H9 (cell line): ENCODE measurements at regions not wholly inside any gene's neighbourhood (a gene's known extent, or its start where the extent isn't known, plus 50 kb on each side); places are given as distances from the start of the nearest gene placed in this dataset.

Experiments
- DNase-seq: peaks from one replicate; pipeline ENCODE4 v3.0.0-alpha.2; 2017
- H2AFZ ChIP-seq: one replicate; pipeline ENCODE4 v1.6.1; 2013; ENCODE audit warnings: mild to moderate bottlenecking, low read length, control low read depth, moderate library complexity
- H2AK5ac ChIP-seq: 2 replicates; pipeline ENCODE4 v1.6.1; 2013; ENCODE audit warnings: low read length, control low read depth, mixed read lengths; ENCODE audit not compliant: insufficient read length
- H2BK120ac ChIP-seq: one replicate; pipeline ENCODE4 v1.6.1; 2013; ENCODE audit warnings: low read depth, mild to moderate bottlenecking, low read length, control low read depth, inconsistent platforms; ENCODE audit not compliant: poor library complexity, severe bottlenecking
- H2BK12ac ChIP-seq: 2 replicates; pipeline ENCODE4 v1.6.1; 2013; ENCODE audit warnings: low read length, control low read depth, mixed read lengths, low read depth; ENCODE audit not compliant: insufficient read length
- H2BK15ac ChIP-seq: 2 replicates; pipeline ENCODE4 v1.6.1; 2013; ENCODE audit warnings: low read depth, low read length, control low read depth
- H2BK20ac ChIP-seq: one replicate; pipeline ENCODE4 v1.6.1; 2013; ENCODE audit warnings: low read depth, mild to moderate bottlenecking, low read length, control low read depth, inconsistent platforms; ENCODE audit not compliant: poor library complexity, severe bottlenecking
- H2BK5ac ChIP-seq: 2 replicates; pipeline ENCODE4 v1.6.1; 2013; ENCODE audit warnings: low read length, control low read depth, mixed read lengths; ENCODE audit not compliant: insufficient read length
- H3K14ac ChIP-seq: 2 replicates; pipeline ENCODE4 v1.6.1; 2013; ENCODE audit warnings: low read length, control low read depth; ENCODE audit not compliant: insufficient read depth
- H3K18ac ChIP-seq: 2 replicates; pipeline ENCODE4 v1.6.1; 2013; ENCODE audit warnings: low read depth, mild to moderate bottlenecking, mixed read lengths, low read length, control low read depth; ENCODE audit not compliant: insufficient read length
- H3K23ac ChIP-seq: 2 replicates; pipeline ENCODE4 v1.6.1; 2013; ENCODE audit warnings: low read length, control low read depth, mixed read lengths, low read depth; ENCODE audit not compliant: insufficient read length
- H3K23me2 ChIP-seq: 2 replicates; pipeline ENCODE4 v1.6.1; 2013; ENCODE audit warnings: low read depth, mild to moderate bottlenecking, mixed read lengths, low read length, control low read depth; ENCODE audit not compliant: insufficient read length, poor library complexity, severe bottlenecking
- H3K27ac ChIP-seq: 2 replicates; pipeline ENCODE4 v1.5.1; 2013; ENCODE audit warnings: low read length, control low read depth, mixed read lengths, low read depth; ENCODE audit not compliant: insufficient read length
- H3K27me3 ChIP-seq: 2 replicates; pipeline ENCODE4 v1.6.1; 2013; ENCODE audit warnings: low read length, control low read depth, inconsistent platforms; ENCODE audit not compliant: insufficient read depth
- H3K4ac ChIP-seq: 2 replicates; pipeline ENCODE4 v1.6.1; 2013; ENCODE audit warnings: low read depth, mild to moderate bottlenecking, control low read depth, inconsistent platforms, low read length, moderate library complexity
- H3K4me1 ChIP-seq: 2 replicates; pipeline ENCODE4 v1.6.1; 2013; ENCODE audit warnings: low read length, control low read depth, inconsistent platforms; ENCODE audit not compliant: insufficient read depth
- H3K4me2 ChIP-seq: 2 replicates; pipeline ENCODE4 v1.6.1; 2013; ENCODE audit warnings: low read length, control low read depth, mixed read lengths; ENCODE audit not compliant: insufficient read length, insufficient read depth
- H3K56ac ChIP-seq: 2 replicates; pipeline ENCODE4 v1.6.1; 2013; ENCODE audit warnings: low read depth, mild to moderate bottlenecking, mixed read lengths, low read length, control low read depth; ENCODE audit not compliant: insufficient read length
- H3K79me1 ChIP-seq: 2 replicates; pipeline ENCODE4 v1.6.1; 2013; ENCODE audit warnings: low read depth, mild to moderate bottlenecking, moderate library complexity, low read length, control low read depth, inconsistent platforms; ENCODE audit not compliant: insufficient read depth, poor library complexity, severe bottlenecking
- H3K79me2 ChIP-seq: 2 replicates; pipeline ENCODE4 v1.6.1; 2013; ENCODE audit warnings: low read length, control low read depth, inconsistent platforms; ENCODE audit not compliant: insufficient read depth
- H3K9ac ChIP-seq: 2 replicates; pipeline ENCODE4 v1.6.1; 2013; ENCODE audit warnings: low read length, control low read depth, mixed read lengths; ENCODE audit not compliant: insufficient read length; ENCODE audit errors: extremely low read depth
- H3K9me3 ChIP-seq: one replicate; pipeline ENCODE4 v1.6.1; 2013; ENCODE audit warnings: low read depth, low read length, inconsistent platforms; ENCODE audit not compliant: control insufficient read depth
- H3T11ph ChIP-seq: one replicate; pipeline ENCODE4 v1.6.1; 2013; ENCODE audit warnings: mild to moderate bottlenecking, low read length, control low read depth, inconsistent platforms
- H4K20me1 ChIP-seq: one replicate; pipeline ENCODE4 v1.6.1; 2013; ENCODE audit not compliant: control insufficient read depth, insufficient read length, insufficient read depth
- H4K5ac ChIP-seq: 2 replicates; pipeline ENCODE4 v1.6.1; 2013; ENCODE audit warnings: low read depth, mild to moderate bottlenecking, mixed read lengths, low read length, control low read depth; ENCODE audit not compliant: insufficient read length
- H4K8ac ChIP-seq: replicated peaks from 2 replicates; pipeline ENCODE4 v1.6.1; 2013; ENCODE audit warnings: low read length, control low read depth, mixed read lengths, low read depth; ENCODE audit not compliant: insufficient read length
- H4K91ac ChIP-seq: 2 replicates; pipeline ENCODE4 v1.6.1; 2013; ENCODE audit warnings: low read depth, mild to moderate bottlenecking, moderate library complexity, mixed read lengths, low read length, control low read depth; ENCODE audit not compliant: insufficient read length
- H3K27ac Mint-ChIP-seq, 3 experiments: 2 replicates in 2 of 3; 3 replicates in 1 of 3; pipeline ENCODE4 v1.8.0; 2020 to 2021; ENCODE audit warnings: mixed read lengths in 3 of 3, mild to moderate bottlenecking in 1 of 3, moderate library complexity in 1 of 3
- H3K27me3 Mint-ChIP-seq: 2 replicates; pipeline ENCODE4 v1.8.0; 2021; ENCODE audit warnings: low read depth, mild to moderate bottlenecking, moderate library complexity, mixed read lengths
- H3K36me3 Mint-ChIP-seq, 3 experiments: 2 replicates in 2 of 3; 3 replicates in 1 of 3; pipeline ENCODE4 v1.8.0; 2020 to 2021; ENCODE audit warnings: low read depth in 3 of 3, mixed read lengths in 3 of 3; ENCODE audit not compliant: insufficient read depth in 1 of 3
- H3K4me1 Mint-ChIP-seq, 2 experiments: 2 replicates each; pipeline ENCODE4 v1.8.0; 2020; ENCODE audit warnings: mixed read lengths in 2 of 2
- H3K4me3 Mint-ChIP-seq, 2 experiments: 2 replicates in 1 of 2; 3 replicates in 1 of 2; pipeline ENCODE4 v1.8.0; 2020 to 2021; ENCODE audit warnings: mild to moderate bottlenecking in 2 of 2, mixed read lengths in 2 of 2, moderate library complexity in 1 of 2
- H3K9me3 Mint-ChIP-seq, 2 experiments: 2 replicates in 1 of 2; 3 replicates in 1 of 2; pipeline ENCODE4 v1.8.0; 2020; ENCODE audit warnings: mild to moderate bottlenecking in 2 of 2, mixed read lengths in 2 of 2, moderate library complexity in 1 of 2
- CTCF ChIP-seq: fragments of 200-600 bp; sonication (generic); conservative IDR thresholded peaks from 3 replicates; pipeline ENCODE4 v1.8.0; 2021; ENCODE audit warnings: antibody characterized with exemption, mild to moderate bottlenecking

DNA sequence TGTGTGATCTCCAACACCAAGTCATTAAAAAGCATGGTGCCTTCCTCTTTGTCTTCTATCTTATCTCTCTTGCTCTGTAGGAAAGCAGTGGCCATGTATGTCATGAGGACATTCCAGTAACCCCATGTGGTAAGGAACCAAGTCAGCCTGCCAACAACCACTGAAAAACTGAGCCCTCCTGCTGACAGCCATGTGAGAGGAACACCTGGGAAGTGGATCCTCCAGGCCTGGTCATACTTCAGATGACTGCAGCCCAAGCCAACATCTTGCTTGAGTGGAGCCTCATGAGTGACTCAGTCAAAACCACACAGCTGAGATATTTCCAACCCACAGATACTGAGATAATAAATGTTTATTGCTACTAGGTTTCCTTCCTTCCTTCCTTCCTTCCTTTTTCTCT lies 597.3 kb downstream of the ZIC1 start:
- H2AFZ ChIP-seq, result no peak overlapping the region
- no peak overlapping the region for H3T11ph ChIP-seq
- H3K27ac Mint-ChIP-seq, result peak overlapping the region in 2 of 3 experiments; percentile 52 to 86; a peak in 4 of 7 replicates

More for the DNA sequence above, 597.3 kb downstream of the ZIC1 start:
- Histone ChIP-seq H3K18ac (no peak overlapping the region), H3K4ac (no peak overlapping the region), H2BK120ac (no peak overlapping the region), H2BK15ac (no peak overlapping the region), H4K8ac (no peak overlapping the region), H2BK12ac (no peak overlapping the region), H3K79me2 (no peaks in the 10 kb centered on the region), H3K14ac (no peak overlapping the region), H3K23me2 (no peaks in the 10 kb centered on the region), H3K23ac (no peak overlapping the region), H3K79me1 (no peaks in the 10 kb centered on the region), H3K56ac (no peak overlapping the region), H4K91ac (no peak overlapping the region), H4K20me1 (no peaks in the 10 kb centered on the region), H3K4me2 (no peak overlapping the region), H2BK5ac (no peak overlapping the region), H2BK20ac (no peak overlapping the region), H3K27me3 (no peaks in the 10 kb centered on the region), H3K9ac (no peak overlapping the region), H4K5ac (no peak overlapping the region), H3K4me1 (no peaks in the 10 kb centered on the region), H3K9me3 (no peaks in the 10 kb centered on the region), H2AK5ac (no peak overlapping the region), H3K27ac (no peak overlapping the region)
- no peaks in the 10 kb centered on the region for H3K27me3 Mint-ChIP-seq
- no peak for DNase-seq
- no peaks in the 10 kb centered on the region; a peak in 2 of 7 replicates for H3K36me3 Mint-ChIP-seq
- no peaks in the 10 kb centered on the region for H3K9me3 Mint-ChIP-seq
- H3K4me3 Mint-ChIP-seq, result no peak overlapping the region
- no peak for TF ChIP-seq CTCF
- H3K4me1 Mint-ChIP-seq, result peaks cover 20 to 24% of the 10 kb centered on the region in 2 experiments
